Thyroid gland (tissue), 4 donors: ENCODE measurements at regions not wholly inside any gene's neighbourhood (a gene's known extent, or its start where the extent isn't known, plus 50 kb on each side); places are given as distances from the start of the nearest gene placed in this dataset.
"Not testable (repeated sequence)": the region's sequence is repeated elsewhere in the genome, so short reads cannot be mapped to it uniquely, and the experiment has no call there.

Experiments used
- DNase-seq, 2 donors: peaks; one replicate each; pipeline ENCODE4 v3.0.0-alpha.2; 2019
- H3K27ac ChIP-seq, 3 donors: fragments of 200-600 bp; sonication (generic); 1 replicate in 2 of 3; 2 replicates in 1 of 3; pipeline ENCODE4 v1.5.1; 2016 to 2019; ENCODE audit warnings: mild to moderate bottlenecking in 1 of 3, moderate library complexity in 1 of 3
- H3K27me3 ChIP-seq: fragments of 200-600 bp; sonication (generic); one replicate; pipeline ENCODE4 v1.5.1; 2019
- H3K36me3 ChIP-seq, 2 donors: fragments of 200-600 bp; sonication (generic); one replicate each; pipeline ENCODE4 v1.5.1; 2016 to 2019
- H3K4me1 ChIP-seq, 2 donors: fragments of 200-600 bp; sonication (generic); one replicate each; pipeline ENCODE4 v1.5.1; 2017 to 2019
- H3K4me3 ChIP-seq, 3 donors: fragments of 200-600 bp; sonication (generic); replicated peaks in 1 of 3; 1 replicate in 2 of 3; 2 replicates in 1 of 3; pipeline ENCODE4 v1.5.1; 2016; ENCODE audit warnings: mild to moderate bottlenecking in 1 of 3
- H3K9me3 ChIP-seq: fragments of 200-600 bp; sonication (generic); one replicate; pipeline ENCODE4 v1.5.1; 2017
- CTCF ChIP-seq, 6 experiments: fragments of 200-600 bp in 3 of 6; fragments of 450-650 bp in 3 of 6; sonication (generic) in 3 of 6; IDR thresholded peaks; one replicate each; pipeline ENCODE4 v1.5.1; 2016 to 2019; ENCODE audit warnings: antibody characterized with exemption in 6 of 6, mild to moderate bottlenecking in 2 of 6, inconsistent platforms in 1 of 6, moderate library complexity in 1 of 6
- POLR2A ChIP-seq, 2 donors: fragments of 450-650 bp; IDR thresholded peaks; one replicate each; pipeline ENCODE4 v1.6.1; 2017; ENCODE audit warnings: antibody characterized with exemption in 2 of 2, mild to moderate bottlenecking in 2 of 2, moderate library complexity in 1 of 2
- WGBS, 2 donors: methylation state at CpG; one replicate each; pipeline ENCODE4 v1.1.5; 2017; 5-methylcytosine and 5-hydroxymethylcytosine counted together
- intact Hi-C: fragments of 100-400 bp; cut with DNase I; formaldehyde crosslinking; loops from one replicate; pipeline ENCODE4 v1.15.1; 2023

GRCh38 chr14:23735394-23735793 lies 99.2 kb downstream of the DHRS2 start:
- Histone ChIP-seq H3K4me1 (no peaks in the 10 kb centered on the region), H3K4me3 (no peak overlapping the region), H3K9me3 (no peaks in the 10 kb centered on the region), H3K27me3 (no peaks in the 10 kb centered on the region), H3K27ac (no peak overlapping the region), H3K36me3 (no peaks in the 10 kb centered on the region)
- intact Hi-C loops, result no loop called here
- TF ChIP-seq POLR2A (IDR thresholded peaks at IDR 0.05), result no peak
- TF ChIP-seq CTCF (IDR thresholded peaks at IDR 0.05), result no peak
- no peak for DNase-seq

GRCh38 chr14:23744368-23744767 lies 108.2 kb downstream of the DHRS2 start:
- WGBS, 2 donors, result 53 to 59% methylated on average over 6 of the region's 6 CpGs
- H3K4me1 ChIP-seq, DNase-seq, H3K36me3 ChIP-seq, H3K27ac ChIP-seq, H3K27me3 ChIP-seq, H3K4me3 ChIP-seq, intact Hi-C loops, H3K9me3 ChIP-seq: not testable (repeated sequence)

GRCh38 chr14:23750357-23750756 lies 114.2 kb downstream of the DHRS2 start:
- intact Hi-C loops, result no loop called here
- Histone ChIP-seq H3K9me3 (no peaks in the 10 kb centered on the region), H3K4me1 (no peaks in the 10 kb centered on the region), H3K36me3 (no peaks in the 10 kb centered on the region), H3K27ac (no peak overlapping the region), H3K27me3 (no peaks in the 10 kb centered on the region), H3K4me3 (no peak overlapping the region)
- TF ChIP-seq CTCF (IDR thresholded peaks at IDR 0.05) (no peak), POLR2A (IDR thresholded peaks at IDR 0.05) (no peak)
- 53 to 57% methylated on average over 4 of the region's 4 CpGs for WGBS, 2 donors
- DNase-seq, result no peak

GRCh38 chr14:23751616-23752015 lies 115.5 kb downstream of the DHRS2 start:
- intact Hi-C loops, result no loop called here
- no peak overlapping the region for H3K4me3 ChIP-seq
- no peaks in the 10 kb centered on the region for H3K4me1 ChIP-seq
- no peaks in the 10 kb centered on the region for H3K9me3 ChIP-seq
- TF ChIP-seq CTCF (IDR thresholded peaks at IDR 0.05) (no peak), POLR2A (IDR thresholded peaks at IDR 0.05) (no peak)
- no peaks in the 10 kb centered on the region for H3K36me3 ChIP-seq
- no peaks in the 10 kb centered on the region for H3K27me3 ChIP-seq
- H3K27ac ChIP-seq, result no peak overlapping the region
- WGBS, 2 donors, result 84 to 87% methylated on average over 2 of the region's 2 CpGs
- DNase-seq, result no peak

- Histone ChIP-seq H3K36me3 (no peaks in the 10 kb centered on the region), H3K27ac (no peak overlapping the region), H3K9me3 (no peaks in the 10 kb centered on the region), H3K4me3 (no peak overlapping the region), H3K4me1 (no peaks in the 10 kb centered on the region), H3K27me3 (no peaks in the 10 kb centered on the region)
- no peak for DNase-seq
- 80 to 87% methylated on average over 1 of the region's 1 CpG for WGBS, 2 donors
- intact Hi-C loops, result no loop called here
- no peak for TF ChIP-seq POLR2A (IDR thresholded peaks at IDR 0.05)
- no peak for TF ChIP-seq CTCF (IDR thresholded peaks at IDR 0.05)
These were observed 127.2 kb downstream of the DHRS2 start for GRCh38 chr14:23763394-23763793.

GRCh38 chr14:23766737-23767401 lies 130.7 kb downstream of the DHRS2 start:
- no peaks in the 10 kb centered on the region for H3K4me1 ChIP-seq
- H3K27me3 ChIP-seq, result no peaks in the 10 kb centered on the region
- H3K36me3 ChIP-seq, result no peaks in the 10 kb centered on the region
- no peak overlapping the region for H3K4me3 ChIP-seq
- intact Hi-C loops, result no loop called here
- no peak overlapping the region for H3K27ac ChIP-seq
- DNase-seq, result no peak
- TF ChIP-seq POLR2A (IDR thresholded peaks at IDR 0.05) (no peak), CTCF (IDR thresholded peaks at IDR 0.05) (no peak)
- H3K9me3 ChIP-seq, result no peaks in the 10 kb centered on the region
- 0 to 24% methylated on average over 1 of the region's 1 CpG for WGBS, 2 donors

- H3K36me3 ChIP-seq, intact Hi-C loops, H3K4me1 ChIP-seq, H3K27me3 ChIP-seq, DNase-seq, H3K9me3 ChIP-seq, H3K4me3 ChIP-seq, H3K27ac ChIP-seq: not testable (repeated sequence)
- WGBS, 2 donors, result 75 to 79% methylated on average over 9 of the region's 9 CpGs
These were observed 133.1 kb downstream of the DHRS2 start for GRCh38 chr14:23769221-23769728.
